Panc1 (cell line): ENCODE measurements at regions not wholly inside any gene's neighbourhood (a gene's known extent, or its start where the extent isn't known, plus 50 kb on each side); places are given as distances from the start of the nearest gene placed in this dataset.

Experiments
- ATAC-seq: fragments of 200-7000 bp; cut with Tn5 transposase; 2 replicates; pipeline ENCODE4 v1.9.1; 2020; ENCODE audit warnings: mild to moderate bottlenecking, moderate library complexity
- BruUV-seq: library from RNA; stranded (reverse); fragments of 400-500 nt; replicated peaks from 2 replicates; lab custom pipeline; 2021; lab: Mats Ljungman, UMichigan
- CTCF ChIA-PET: fragments of 300-600 bp; sonication (Branson Sonifier 250); formaldehyde crosslinking; loops from one replicate; lab custom pipeline; 2022; ENCODE audit warnings: antibody characterized with exemption; lab: Charles Lee
- POLR2A ChIA-PET: fragments of 300-600 bp; sonication (Branson Sonifier 250); formaldehyde crosslinking; loops from one replicate; lab custom pipeline; 2022; ENCODE audit warnings: antibody characterized with exemption; lab: Charles Lee
- DNase-seq: peaks from one replicate; pipeline ENCODE4 v3.0.0-alpha.2; 2010; ENCODE audit warnings: low read depth, low spot score
- H3K27ac ChIP-seq: 2 replicates; pipeline ENCODE4 v1.5.1; 2011; ENCODE audit warnings: mild to moderate bottlenecking, low read length, inconsistent platforms
- H3K27me3 ChIP-seq: fragments of 200-500 bp; sonication (Bioruptor generic); 2 replicates; pipeline ENCODE4 v1.6.0; 2014; ENCODE audit warnings: low read length, inconsistent platforms; ENCODE audit not compliant: control insufficient read depth, insufficient read depth
- H3K36me3 ChIP-seq: fragments of 200-500 bp; sonication (Bioruptor generic); 2 replicates; pipeline ENCODE4 v1.5.1; 2014; ENCODE audit warnings: inconsistent platforms, mild to moderate bottlenecking, low read length, moderate library complexity; ENCODE audit not compliant: control insufficient read depth, insufficient read depth
- H3K4me1 ChIP-seq: 2 replicates; pipeline ENCODE4 v1.5.1; 2011; ENCODE audit warnings: inconsistent platforms, mild to moderate bottlenecking, low read length, moderate library complexity; ENCODE audit not compliant: control insufficient read depth, insufficient read depth
- H3K4me3 ChIP-seq, 2 experiments: 2 replicates each; pipeline ENCODE4 v1.5.1; 2011 to 2012; ENCODE audit warnings: low read depth in 2 of 2, low read length in 2 of 2, mild to moderate bottlenecking in 2 of 2, inconsistent platforms in 1 of 2, moderate library complexity in 1 of 2
- H3K9me3 ChIP-seq: fragments of 200-500 bp; sonication (Bioruptor generic); 2 replicates; pipeline ENCODE4 v1.5.1; 2014; ENCODE audit warnings: low read depth, mild to moderate bottlenecking, inconsistent platforms, low read length, moderate library complexity; ENCODE audit not compliant: control insufficient read depth, insufficient read depth
- CTCF ChIP-seq: fragments of 450-650 bp; IDR thresholded peaks from 2 replicates; pipeline ENCODE4 v1.5.1; 2017; ENCODE audit warnings: mild to moderate bottlenecking
- POLR2AphosphoS5 ChIP-seq: IDR thresholded peaks from 2 replicates; pipeline ENCODE4 v1.6.1; 2012; ENCODE audit warnings: mild to moderate bottlenecking, low read depth, low read length, moderate library complexity
- REST ChIP-seq, 2 experiments: IDR thresholded peaks; 2 replicates each; pipeline ENCODE4 v1.6.1; 2011 to 2012; ENCODE audit warnings: low read depth in 2 of 2, control low read depth in 1 of 2, low read length in 1 of 2, mild to moderate bottlenecking in 1 of 2, moderate library complexity in 1 of 2; ENCODE audit not compliant: insufficient read depth in 1 of 2
- SIN3A ChIP-seq: IDR thresholded peaks from 2 replicates; pipeline ENCODE4 v1.6.1; 2012; ENCODE audit warnings: low read depth, mild to moderate bottlenecking, low read length, moderate library complexity, borderline replicate concordance; ENCODE audit not compliant: insufficient read depth
- TCF7L2 ChIP-seq: IDR thresholded peaks from 2 replicates; pipeline ENCODE4 v1.6.1; 2011; ENCODE audit warnings: mild to moderate bottlenecking, low read depth, low read length, inconsistent platforms
- in situ Hi-C: cut with HindIII; loops from 2 replicates; pipeline ENCODE4 v1.10.0; 2016; ENCODE audit warnings: low sequenced_read_pairs, low pct_unique_long_range_greater_than_20kb
- intact Hi-C: fragments of 100-400 bp; cut with micrococcal nuclease; formaldehyde crosslinking; loops from one replicate; pipeline ENCODE4 v1.10.0; 2022; ENCODE audit not compliant: unreplicated experiment

- ChIA-PET POLR2A (no interaction called here), CTCF (no interaction called here)
- Histone ChIP-seq H3K27me3 (no peaks in the 10 kb centered on the region), H3K27ac (no peak overlapping the region), H3K4me3 (no peak overlapping the region), H3K36me3 (no peaks in the 10 kb centered on the region), H3K9me3 (0 out of 2 replicates have a peak, but pooled peaks cover 4% of the 10 kb centered on the region), H3K4me1 (no peaks in the 10 kb centered on the region)
- intact Hi-C loops = no loop called here
- ATAC-seq (no peak), DNase-seq (no peak)
- BruUV-seq = no TSS peak
- TF ChIP-seq SIN3A (no peak), POLR2AphosphoS5 (no peak), REST (IDR thresholded peaks at IDR 0.05; ENCODE audit: insufficient read depth in 1 of 2, low read depth in 2 of 2, low read length in 1 of 2) (no peak), TCF7L2 (no peak), CTCF (no peak)
- in situ Hi-C loops = no loop called here
Observed at GRCh38 chr3:137324114-137324513, 366.3 kb downstream of the IL20RB start.

GRCh38 chr3:137325170-137325569, 367.4 kb downstream of the IL20RB start:
- Histone ChIP-seq H3K4me3 (no peak overlapping the region), H3K27me3 (peaks cover 5% of the 10 kb centered on the region; the same call in 1 of the 2 replicates), H3K36me3 (no peaks in the 10 kb centered on the region), H3K4me1 (no peaks in the 10 kb centered on the region), H3K27ac (no peak overlapping the region), H3K9me3 (0 out of 2 replicates have a peak, but pooled peaks cover 4% of the 10 kb centered on the region)
- no peak for ATAC-seq
- CTCF ChIA-PET = no interaction called here
- intact Hi-C loops (no loop called here), in situ Hi-C loops (no loop called here)
- no peak for DNase-seq
- no TSS peak for BruUV-seq
- POLR2A ChIA-PET = no interaction called here
- no peak for TF ChIP-seq POLR2AphosphoS5
- TF ChIP-seq CTCF = no peak
- no peak for TF ChIP-seq SIN3A
- TF ChIP-seq REST (IDR thresholded peaks at IDR 0.05; ENCODE audit: insufficient read depth in 1 of 2, low read depth in 2 of 2, low read length in 1 of 2) = no peak
- TF ChIP-seq TCF7L2 = no peak
